ENCODE measurements at regions not wholly inside any gene's neighbourhood (a gene's known extent, or its start where the extent isn't known, plus 50 kb on each side); places are given as distances from the start of the nearest gene placed in this dataset.
"Not testable (repeated sequence)": the region's sequence is repeated elsewhere in the genome, so short reads cannot be mapped to it uniquely, and the experiment has no call there.

- DNase-seq (ENCODE audit: low spot score), result no peak
Measured at GRCh38 chr1:195745189-195746010, 862.8 kb downstream of the KCNT2 start.

- no peak for DNase-seq (ENCODE audit: low spot score)
Measured at GRCh38 chr1:195744256-195744655, 864.0 kb downstream of the KCNT2 start.

GRCh38 chr1:195740862-195741261 is 867.4 kb downstream of the KCNT2 start:
- no peak for DNase-seq (ENCODE audit: low spot score)

GRCh38 chr1:195738966-195739650 is 869.1 kb downstream of the KCNT2 start:
- DNase-seq (ENCODE audit: low spot score), result no peak

- DNase-seq (ENCODE audit: low spot score), result no peak
Measured at GRCh38 chr1:195735140-195735539, 873.1 kb downstream of the KCNT2 start.

- DNase-seq (ENCODE audit: low spot score), result no peak
Measured at GRCh38 chr1:195733826-195734225, 874.4 kb downstream of the KCNT2 start.

GRCh38 chr1:195733408-195733807 is 874.8 kb downstream of the KCNT2 start:
- no peak for DNase-seq (ENCODE audit: low spot score)

- no peak for DNase-seq (ENCODE audit: low spot score)
Measured at GRCh38 chr1:195731385-195731784, 876.9 kb downstream of the KCNT2 start.

GRCh38 chr1:195723796-195724194 is 884.4 kb downstream of the KCNT2 start:
- DNase-seq (ENCODE audit: low spot score), result no peak

- not testable (repeated sequence) for DNase-seq (ENCODE audit: low spot score)
Measured at GRCh38 chr1:195722852-195723795, 885.1 kb downstream of the KCNT2 start.

GRCh38 chr1:195722146-195722545 is 886.1 kb downstream of the KCNT2 start:
- DNase-seq (ENCODE audit: low spot score), result not testable (repeated sequence)

GRCh38 chr1:195721210-195721971 is 886.8 kb downstream of the KCNT2 start:
- DNase-seq (ENCODE audit: low spot score), result no peak

- DNase-seq (ENCODE audit: low spot score), result no peak
Measured at GRCh38 chr1:195717651-195718050, 890.6 kb downstream of the KCNT2 start.

GRCh38 chr1:195715652-195716051 is 892.6 kb downstream of the KCNT2 start:
- no peak for DNase-seq (ENCODE audit: low spot score)

- DNase-seq (ENCODE audit: low spot score), result no peak
Measured at GRCh38 chr1:195714248-195714647, 894.0 kb downstream of the KCNT2 start.

GRCh38 chr1:195709821-195710220 is 898.4 kb downstream of the KCNT2 start:
- no peak for DNase-seq (ENCODE audit: low spot score)

GRCh38 chr1:195704028-195704427 is 904.2 kb downstream of the KCNT2 start:
- DNase-seq (ENCODE audit: low spot score), result no peak

GRCh38 chr1:195701149-195701548 is 907.1 kb downstream of the KCNT2 start:
- DNase-seq (ENCODE audit: low spot score), result no peak

GRCh38 chr1:195697130-195697529 is 911.1 kb downstream of the KCNT2 start:
- DNase-seq (ENCODE audit: low spot score), result no peak

- no peak for DNase-seq (ENCODE audit: low spot score)
Measured at GRCh38 chr1:195686764-195687163, 921.5 kb downstream of the KCNT2 start.

GRCh38 chr1:195664628-195665027 is 943.6 kb downstream of the KCNT2 start:
- no peak for DNase-seq (ENCODE audit: low spot score)
